Neural progenitor cell (in vitro differentiated cells): ENCODE measurements at regions not wholly inside any gene's neighbourhood (a gene's known extent, or its start where the extent isn't known, plus 50 kb on each side); places are given as distances from the start of the nearest gene placed in this dataset.

Experiments
- DNase-seq: peaks from one replicate; pipeline ENCODE4 v3.0.0-alpha.2; 2016; ENCODE audit warnings: low spot score
- H2AFZ ChIP-seq: fragments of 200-600 bp; sonication (generic); replicated peaks from 2 replicates; pipeline ENCODE4 v1.6.1; 2016; ENCODE audit warnings: antibody characterized with exemption
- H3F3A ChIP-seq: fragments of 200-600 bp; sonication (generic); 2 replicates; pipeline ENCODE4 v1.6.1; 2016; ENCODE audit warnings: antibody characterized with exemption, low read depth
- H3K27ac ChIP-seq: fragments of 200-600 bp; sonication (generic); 2 replicates; pipeline ENCODE4 v1.5.1; 2016; ENCODE audit warnings: mild to moderate bottlenecking
- H3K27me3 ChIP-seq: fragments of 200-600 bp; sonication (generic); 2 replicates; pipeline ENCODE4 v1.6.1; 2016; ENCODE audit warnings: mild to moderate bottlenecking, moderate library complexity
- H3K36me3 ChIP-seq: fragments of 200-600 bp; sonication (generic); 2 replicates; pipeline ENCODE4 v1.5.1; 2016
- H3K4me1 ChIP-seq: fragments of 200-600 bp; sonication (generic); 2 replicates; pipeline ENCODE4 v1.6.1; 2016; ENCODE audit warnings: mixed run types
- H3K4me2 ChIP-seq: fragments of 200-600 bp; sonication (generic); 2 replicates; pipeline ENCODE4 v1.6.1; 2016
- H3K4me3 ChIP-seq: fragments of 200-600 bp; sonication (generic); 2 replicates; pipeline ENCODE4 v1.5.1; 2016
- H3K79me2 ChIP-seq: fragments of 200-600 bp; sonication (generic); 2 replicates; pipeline ENCODE4 v1.6.1; 2016; ENCODE audit warnings: low read depth
- H3K9ac ChIP-seq: fragments of 200-600 bp; sonication (generic); 2 replicates; pipeline ENCODE4 v1.6.1; 2016
- H3K9me3 ChIP-seq: fragments of 200-600 bp; sonication (generic); 2 replicates; pipeline ENCODE4 v1.5.1; 2016; ENCODE audit warnings: low read depth
- H4K20me1 ChIP-seq: fragments of 200-600 bp; sonication (generic); 2 replicates; pipeline ENCODE4 v1.6.1; 2016; ENCODE audit warnings: low read depth
- H3K27ac Mint-ChIP-seq: 3 replicates; pipeline ENCODE4 v1.8.0; 2021; ENCODE audit warnings: mixed read lengths
- H3K27me3 Mint-ChIP-seq: 2 replicates; pipeline ENCODE4 v1.8.0; 2022; ENCODE audit warnings: low read depth, mild to moderate bottlenecking, inconsistent platforms, moderate library complexity, mixed read lengths; ENCODE audit not compliant: insufficient read depth
- H3K36me3 Mint-ChIP-seq: 3 replicates; pipeline ENCODE4 v1.8.0; 2021; ENCODE audit warnings: mixed read lengths
- H3K4me1 Mint-ChIP-seq: 3 replicates; pipeline ENCODE4 v1.8.0; 2021; ENCODE audit warnings: mixed read lengths
- H3K4me3 Mint-ChIP-seq: 3 replicates; pipeline ENCODE4 v1.8.0; 2021; ENCODE audit warnings: mild to moderate bottlenecking, moderate library complexity, mixed read lengths
- H3K9me3 Mint-ChIP-seq: 3 replicates; pipeline ENCODE4 v1.8.0; 2020; ENCODE audit warnings: mixed read lengths
- CTCF ChIP-seq: fragments of 200-600 bp; sonication (generic); IDR thresholded peaks from 2 replicates; pipeline ENCODE4 v1.5.1; 2017; ENCODE audit warnings: antibody characterized with exemption, mild to moderate bottlenecking
- EZH2 ChIP-seq: fragments of 200-600 bp; sonication (generic); IDR thresholded peaks from 2 replicates; pipeline ENCODE4 v1.6.1; 2017; ENCODE audit warnings: antibody characterized with exemption, mild to moderate bottlenecking, moderate library complexity
- EZH2phosphoT487 ChIP-seq: fragments of 200-600 bp; sonication (generic); IDR thresholded peaks from 2 replicates; pipeline ENCODE4 v1.6.1; 2017; ENCODE audit warnings: antibody characterized with exemption

- H3K36me3 Mint-ChIP-seq, result peaks cover 21% of the 10 kb centered on the region
- DNase-seq, result no peak
- no peaks in the 10 kb centered on the region for H4K20me1 ChIP-seq
- no peaks in the 10 kb centered on the region for H3K36me3 ChIP-seq
- H2AFZ ChIP-seq, result no peak overlapping the region
- H3K4me2 ChIP-seq, result no peak overlapping the region
- H3K79me2 ChIP-seq, result no peaks in the 10 kb centered on the region
- no peaks in the 10 kb centered on the region for H3K27me3 Mint-ChIP-seq
- H3K9me3 ChIP-seq, result no peaks in the 10 kb centered on the region
- no peaks in the 10 kb centered on the region for H3K27me3 ChIP-seq
- no peak overlapping the region for H3K27ac ChIP-seq
- TF ChIP-seq EZH2phosphoT487 (no peak), CTCF (no peak), EZH2 (no peak)
- no peak overlapping the region for H3K4me3 Mint-ChIP-seq
- no peaks in the 10 kb centered on the region for H3F3A ChIP-seq
- no peak overlapping the region for H3K4me3 ChIP-seq
- H3K4me1 Mint-ChIP-seq, result peaks cover 5% of the 10 kb centered on the region
- H3K4me1 ChIP-seq, result no peaks in the 10 kb centered on the region
- no peak overlapping the region for H3K27ac Mint-ChIP-seq
- H3K9ac ChIP-seq, result no peak overlapping the region
- no peaks in the 10 kb centered on the region for H3K9me3 Mint-ChIP-seq
Observed at GRCh38 chr3:124656531-124656930, 73.7 kb upstream of the UMPS start.

GRCh38 chr3:124657138-124657537 is 73.1 kb upstream of the UMPS start:
- no peaks in the 10 kb centered on the region for H3K79me2 ChIP-seq
- H3K9ac ChIP-seq, result no peak overlapping the region
- H3K9me3 ChIP-seq, result no peaks in the 10 kb centered on the region
- DNase-seq, result no peak
- H3F3A ChIP-seq, result no peaks in the 10 kb centered on the region
- Mint-ChIP-seq H3K4me3 (no peak overlapping the region), H3K27me3 (no peaks in the 10 kb centered on the region), H3K27ac (no peak overlapping the region), H3K4me1 (peaks cover 9% of the 10 kb centered on the region), H3K36me3 (peaks cover 24% of the 10 kb centered on the region), H3K9me3 (no peaks in the 10 kb centered on the region)
- no peak overlapping the region for H3K27ac ChIP-seq
- TF ChIP-seq EZH2phosphoT487, result no peak
- TF ChIP-seq EZH2, result no peak
- no peak for TF ChIP-seq CTCF
- no peaks in the 10 kb centered on the region for H4K20me1 ChIP-seq
- no peak overlapping the region for H2AFZ ChIP-seq
- H3K4me2 ChIP-seq, result no peak overlapping the region
- H3K4me1 ChIP-seq, result no peaks in the 10 kb centered on the region
- no peaks in the 10 kb centered on the region for H3K27me3 ChIP-seq
- H3K4me3 ChIP-seq, result no peak overlapping the region
- H3K36me3 ChIP-seq, result no peaks in the 10 kb centered on the region

- Mint-ChIP-seq H3K27me3 (peaks cover 3% of the 10 kb centered on the region), H3K4me3 (no peak overlapping the region)
- no peak for TF ChIP-seq EZH2phosphoT487
- no peak for TF ChIP-seq EZH2
- TF ChIP-seq CTCF, result no peak
Observed at GRCh38 chr3:124658270-124658669, 72.0 kb upstream of the UMPS start.

More at GRCh38 chr3:124658270-124658669, 72.0 kb upstream of the UMPS start:
- Mint-ChIP-seq H3K27ac (no peak overlapping the region), H3K4me1 (peaks cover 9% of the 10 kb centered on the region), H3K9me3 (no peaks in the 10 kb centered on the region), H3K36me3 (peaks cover 20% of the 10 kb centered on the region)
- Histone ChIP-seq H3K9me3 (no peaks in the 10 kb centered on the region), H3K4me1 (no peaks in the 10 kb centered on the region), H3K27me3 (no peaks in the 10 kb centered on the region), H3K4me3 (no peak overlapping the region), H3K79me2 (no peaks in the 10 kb centered on the region), H3K9ac (no peak overlapping the region), H3K4me2 (no peak overlapping the region), H3F3A (no peaks in the 10 kb centered on the region), H3K36me3 (no peaks in the 10 kb centered on the region), H3K27ac (no peak overlapping the region), H4K20me1 (no peaks in the 10 kb centered on the region), H2AFZ (no peak overlapping the region)
- no peak for DNase-seq
